HG03175 (cell line): ENCODE measurements at regions not wholly inside any gene's neighbourhood (a gene's known extent, or its start where the extent isn't known, plus 50 kb on each side); places are given as distances from the start of the nearest gene placed in this dataset.

Experiments used
- ATAC-seq: cut with Tn5 transposase; IDR thresholded peaks from one replicate; pipeline ENCODE4 v1.9.1; 2021; ENCODE audit warnings: mild to moderate bottlenecking, moderate library complexity; ENCODE audit not compliant: unreplicated experiment

DNA sequence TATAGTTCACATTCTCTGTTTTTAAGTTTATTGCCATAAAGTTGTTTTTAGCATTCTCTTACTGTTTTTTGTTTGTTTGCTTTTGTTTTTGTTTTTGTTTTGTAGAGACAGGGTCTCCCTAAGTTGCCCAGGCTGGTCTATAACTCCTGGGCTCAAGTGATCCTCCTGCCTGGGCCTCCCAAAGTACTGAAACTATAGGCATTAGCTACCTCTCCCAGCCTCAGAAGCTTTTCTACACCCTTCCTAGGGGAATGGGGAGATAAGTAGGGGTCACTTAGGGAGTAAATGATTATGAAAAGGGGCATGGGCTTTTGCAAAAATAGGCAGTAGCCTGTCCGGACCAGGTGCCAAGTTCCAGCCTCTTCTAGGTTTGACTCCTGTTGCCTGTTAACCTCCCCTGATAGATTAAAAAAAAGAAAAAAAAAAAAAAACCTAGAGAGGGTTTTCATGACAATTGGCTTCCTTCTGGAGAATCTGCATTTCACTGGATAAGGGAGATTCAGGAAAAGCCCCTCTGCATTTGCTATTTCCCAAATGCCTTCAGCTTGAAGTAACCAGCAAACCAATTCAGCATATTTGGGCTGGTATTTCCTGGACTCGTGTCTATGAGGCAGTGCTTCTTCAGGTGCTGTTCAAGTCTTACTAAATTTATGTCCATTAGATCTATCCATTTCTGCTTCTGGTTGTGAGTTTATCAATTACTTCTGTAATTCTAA is 216.8 kb downstream of the TM9SF2 start:
- no peak for ATAC-seq

DNA sequence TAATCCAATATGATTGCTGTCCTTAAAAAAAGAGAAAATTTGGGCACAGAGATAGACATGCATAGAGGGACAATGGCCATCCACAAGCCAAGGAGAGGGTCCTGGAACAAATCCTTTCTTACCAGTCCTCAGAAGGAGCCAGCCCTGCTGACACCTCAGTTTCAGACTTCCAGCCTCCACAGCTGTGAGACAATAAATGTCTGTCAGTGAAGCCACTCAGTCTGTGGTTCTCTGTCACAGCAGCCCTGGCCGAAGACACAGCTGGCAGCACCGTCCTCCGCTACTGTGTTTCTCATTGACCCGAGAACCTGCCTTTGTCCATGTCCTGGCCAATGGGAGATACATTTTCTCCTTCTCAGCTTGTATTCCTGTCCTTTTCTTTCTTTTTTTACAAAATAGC is 207.9 kb downstream of the TM9SF2 start:
- no peak for ATAC-seq

DNA sequence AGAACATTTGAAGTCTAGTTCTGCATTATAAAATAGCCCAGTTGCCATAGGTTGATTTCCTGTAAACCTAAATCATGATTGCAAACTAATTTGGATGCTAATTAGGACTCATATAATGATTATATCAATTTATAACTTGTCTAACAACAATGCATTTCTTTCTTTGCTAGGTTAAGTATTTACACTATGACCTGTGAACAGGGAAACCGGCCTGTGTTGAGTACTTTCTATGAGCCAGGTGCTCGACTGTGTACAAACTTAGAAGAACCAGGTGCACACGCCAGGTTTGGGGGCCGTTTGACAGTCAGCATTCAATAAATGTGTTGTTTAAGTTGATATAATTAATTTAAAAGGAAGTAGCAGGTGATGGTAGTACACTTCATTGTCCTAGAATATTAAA is 203.1 kb downstream of the TM9SF2 start:
- no peak for ATAC-seq

DNA sequence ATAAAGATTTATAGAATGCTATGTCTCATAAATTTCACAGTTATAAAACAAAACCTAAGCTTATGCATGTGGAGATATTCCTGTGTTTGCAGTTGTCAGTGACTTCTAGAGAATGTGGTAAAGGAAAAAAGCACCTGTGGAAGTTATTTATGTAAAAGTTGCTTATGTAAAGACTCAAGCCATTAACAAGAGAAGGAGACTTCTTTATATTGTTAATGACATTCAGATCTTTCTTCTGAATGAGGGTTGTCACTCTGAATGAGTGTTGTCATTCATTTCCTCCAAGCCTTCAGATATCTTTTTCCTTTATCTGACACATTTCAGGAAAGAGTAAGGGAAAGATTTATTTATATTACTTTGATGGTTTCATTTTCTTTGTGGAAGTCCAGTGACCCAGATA is 202.6 kb downstream of the TM9SF2 start:
- ATAC-seq = no peak

DNA sequence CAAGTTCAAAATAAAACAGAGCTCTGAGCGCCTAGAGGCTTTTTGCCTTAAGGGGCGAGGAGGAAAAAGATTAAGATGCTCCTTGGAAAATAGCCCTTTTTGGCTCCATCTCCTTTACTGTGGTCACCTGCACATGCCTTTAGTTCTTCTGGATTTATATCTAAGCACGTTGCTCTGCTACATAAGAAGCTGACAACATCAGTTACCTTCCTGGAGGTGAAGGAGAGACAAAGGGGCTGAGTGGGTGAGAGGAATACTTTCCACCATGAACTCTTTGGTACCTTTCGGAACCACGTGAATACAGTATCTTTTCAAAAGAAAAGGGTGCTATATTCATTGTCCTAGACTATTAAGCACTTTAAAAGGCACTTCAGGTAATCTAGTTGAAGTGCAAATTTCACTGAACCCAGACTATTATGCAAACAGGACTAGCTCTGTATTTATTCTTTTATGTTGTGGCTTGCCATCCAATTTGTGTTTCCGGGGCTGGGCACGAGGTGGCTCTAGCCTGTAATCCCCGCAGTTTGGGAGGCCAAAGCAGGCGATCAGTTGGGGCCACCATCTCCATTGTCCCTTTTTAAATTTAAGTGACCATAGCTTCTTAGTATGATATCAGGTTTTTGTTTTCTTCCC is 201.5 kb downstream of the TM9SF2 start:
- ATAC-seq = no peak

DNA sequence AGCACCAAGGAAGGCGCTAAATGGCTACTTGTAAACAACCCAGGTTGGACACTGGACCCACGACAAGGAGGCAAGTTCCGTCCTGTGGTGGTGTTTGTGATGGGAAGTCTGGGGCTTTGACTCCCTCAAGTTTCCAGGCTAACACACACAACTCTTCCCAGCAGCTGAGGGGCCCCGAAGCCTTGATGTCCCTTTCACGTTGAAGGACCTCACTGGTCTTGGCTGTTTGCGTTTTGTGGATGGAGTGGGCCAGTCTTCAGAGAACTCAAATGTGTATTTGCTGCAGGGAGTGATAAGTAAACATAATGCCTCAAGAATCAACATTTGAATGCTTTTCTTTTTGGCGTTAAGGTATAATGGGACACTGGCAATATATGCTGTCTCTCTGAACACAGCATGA is 199.2 kb downstream of the TM9SF2 start:
- no peak for ATAC-seq

DNA sequence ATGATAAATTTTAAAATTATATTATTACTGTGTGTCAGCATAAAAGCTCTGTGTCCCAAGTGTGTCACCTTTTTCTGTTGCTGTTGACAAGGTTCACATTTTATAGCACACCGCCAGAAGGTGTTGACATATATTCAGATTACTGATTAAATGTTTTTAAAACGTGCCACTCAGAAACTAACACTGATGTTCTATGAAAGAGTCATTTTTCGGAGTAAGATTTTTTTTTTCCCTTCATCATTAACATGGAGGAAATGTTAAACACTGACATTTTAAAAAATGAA is 197.5 kb downstream of the TM9SF2 start:
- no peak for ATAC-seq

DNA sequence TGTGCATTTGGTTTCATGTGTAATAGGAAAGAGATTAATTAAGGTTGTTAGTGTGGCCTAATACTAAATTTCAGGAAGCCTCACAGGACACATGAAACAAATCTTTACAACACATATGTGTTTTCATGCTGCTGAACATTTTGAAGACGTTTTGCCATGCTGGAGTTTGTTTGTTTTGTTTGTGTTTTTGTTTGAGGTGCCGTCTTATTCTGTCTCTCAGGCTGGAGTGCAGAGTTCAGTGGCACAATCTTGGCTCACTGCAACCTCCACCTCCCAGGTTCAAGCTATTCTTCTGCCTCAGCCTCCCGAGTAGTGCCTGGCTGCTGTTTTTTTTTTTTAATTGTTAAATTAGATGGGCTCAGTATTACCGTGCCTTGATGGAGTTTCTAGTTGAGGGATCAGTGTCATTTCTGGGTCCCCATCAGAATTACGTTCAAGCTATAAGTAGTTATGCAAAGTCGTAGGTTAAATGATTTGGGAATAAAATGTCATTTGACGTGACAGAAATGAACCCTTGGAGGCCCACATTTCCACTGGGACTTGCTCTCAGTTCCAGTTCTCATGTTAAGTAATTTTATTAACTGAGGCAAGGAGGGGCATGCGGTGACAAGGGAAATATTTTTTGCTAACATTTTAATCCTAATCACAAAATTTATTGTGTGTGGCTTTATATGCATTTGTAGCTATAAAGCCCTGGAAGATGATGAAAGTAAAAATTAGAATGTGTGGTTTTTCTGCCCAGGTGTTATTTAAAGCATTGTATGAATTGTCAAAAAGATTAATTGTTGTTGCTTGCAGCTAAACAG is 196.9 kb downstream of the TM9SF2 start:
- ATAC-seq = no peak

DNA sequence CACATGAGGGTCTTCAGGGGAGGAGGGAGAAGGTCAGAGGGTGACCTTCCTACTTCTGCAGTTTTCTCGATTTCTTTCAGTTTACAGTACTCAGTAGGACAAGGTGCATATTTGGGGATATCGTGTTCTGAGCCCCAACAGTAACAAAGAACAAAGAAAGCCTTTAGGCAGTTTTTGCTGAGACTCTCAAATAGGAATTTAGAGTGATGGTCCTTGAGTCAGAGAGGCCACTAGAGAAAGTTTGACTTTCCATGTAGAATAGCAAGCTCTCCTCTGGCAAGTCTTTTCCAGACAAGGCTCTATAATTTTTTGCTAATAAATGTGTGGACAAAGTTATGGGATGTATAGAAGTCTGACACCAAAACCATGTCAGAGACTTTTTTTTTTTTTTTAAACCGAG is 194.6 kb downstream of the TM9SF2 start:
- no peak for ATAC-seq

DNA sequence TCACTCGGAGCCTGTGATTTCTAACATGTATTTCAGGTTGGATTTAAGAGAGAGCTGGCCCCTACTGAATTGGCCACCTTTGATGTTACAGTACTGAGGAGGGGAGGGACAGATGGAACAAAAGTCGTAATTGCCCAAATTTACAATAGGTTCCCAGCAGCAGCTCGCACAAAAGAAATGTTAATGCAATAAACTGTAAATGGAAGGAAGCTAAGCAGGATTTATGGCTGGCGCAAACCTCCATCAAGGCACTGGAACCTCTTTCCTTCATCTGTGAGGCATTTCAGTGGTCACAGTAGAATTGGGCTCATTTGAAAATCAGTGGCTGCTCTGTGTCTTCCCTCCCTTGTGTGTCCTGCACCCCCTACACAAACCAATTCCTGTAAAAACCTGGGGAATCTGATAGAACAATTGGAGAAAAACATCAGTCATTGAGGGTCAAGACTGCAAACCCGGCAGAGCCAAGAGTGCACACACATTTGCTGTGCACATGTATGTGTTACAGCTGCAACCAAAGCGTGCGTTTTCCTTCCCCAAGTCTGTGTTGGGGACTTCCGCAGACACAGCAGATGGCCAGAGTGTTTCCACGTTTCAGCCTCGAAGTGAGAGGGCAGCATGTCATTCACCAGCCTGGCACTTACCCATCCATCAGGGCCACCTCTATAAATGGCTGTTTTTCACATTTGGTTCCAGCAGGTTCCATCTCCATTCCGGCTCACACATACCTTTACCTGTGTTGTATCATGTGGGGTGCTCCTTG is 192.8 kb downstream of the TM9SF2 start:
- no peak for ATAC-seq

DNA sequence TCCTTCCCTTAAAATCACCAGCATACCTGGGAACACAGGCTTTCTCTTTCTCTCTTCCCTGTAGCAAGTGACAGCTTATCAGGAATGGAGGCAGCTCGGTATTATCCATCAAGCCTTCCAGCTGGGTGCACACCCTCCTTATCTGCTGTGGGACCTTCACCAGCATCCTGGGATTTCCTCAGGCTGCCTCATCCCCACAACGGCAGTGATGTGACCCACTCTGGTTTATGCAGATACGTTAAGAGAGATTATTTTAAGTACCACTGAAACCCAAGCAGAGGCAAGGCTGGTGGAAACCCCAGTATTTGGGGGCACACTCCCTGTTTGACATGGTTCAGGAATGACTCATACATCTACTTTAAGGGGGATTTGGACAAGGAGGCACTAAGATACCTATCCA is 192.1 kb downstream of the TM9SF2 start:
- no peak for ATAC-seq

DNA sequence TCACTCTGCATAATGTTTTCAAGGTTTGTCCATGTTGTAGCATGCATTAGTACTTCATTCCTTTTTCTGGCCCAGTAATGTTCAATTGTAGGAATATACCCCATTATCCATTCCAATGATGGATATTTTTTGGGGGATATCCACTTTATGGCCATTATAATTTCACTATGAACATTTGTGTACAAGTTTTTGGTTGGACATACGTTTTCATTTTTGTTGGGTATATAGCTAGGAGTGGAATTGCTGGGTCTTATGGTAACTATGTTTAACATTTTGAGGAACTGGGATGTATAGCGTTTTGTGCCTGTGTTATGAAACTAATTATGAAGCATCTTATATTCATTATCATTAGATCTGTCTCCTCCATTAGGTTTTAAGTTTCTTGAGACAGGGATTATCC is 191.6 kb downstream of the TM9SF2 start:
- no peak for ATAC-seq

DNA sequence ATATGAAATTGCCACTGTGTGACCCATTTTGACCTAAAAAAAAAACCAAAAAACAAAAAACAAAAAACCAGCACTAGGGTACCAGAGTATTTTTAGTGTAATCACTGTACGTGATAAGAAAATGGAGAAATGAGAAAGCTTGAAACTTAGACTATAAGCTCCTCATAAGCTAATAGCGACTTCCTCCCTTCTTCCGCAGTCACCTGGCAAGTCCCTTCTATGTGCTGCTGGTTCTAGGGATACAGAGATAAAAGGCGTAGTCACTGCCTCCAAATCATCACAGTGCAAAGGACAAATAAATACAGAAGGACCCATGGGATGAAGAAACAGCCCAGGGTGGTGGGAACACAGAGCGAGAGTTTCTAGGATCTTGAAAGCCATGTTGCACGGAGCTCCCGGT is 190.3 kb downstream of the TM9SF2 start:
- ATAC-seq = no peak

DNA sequence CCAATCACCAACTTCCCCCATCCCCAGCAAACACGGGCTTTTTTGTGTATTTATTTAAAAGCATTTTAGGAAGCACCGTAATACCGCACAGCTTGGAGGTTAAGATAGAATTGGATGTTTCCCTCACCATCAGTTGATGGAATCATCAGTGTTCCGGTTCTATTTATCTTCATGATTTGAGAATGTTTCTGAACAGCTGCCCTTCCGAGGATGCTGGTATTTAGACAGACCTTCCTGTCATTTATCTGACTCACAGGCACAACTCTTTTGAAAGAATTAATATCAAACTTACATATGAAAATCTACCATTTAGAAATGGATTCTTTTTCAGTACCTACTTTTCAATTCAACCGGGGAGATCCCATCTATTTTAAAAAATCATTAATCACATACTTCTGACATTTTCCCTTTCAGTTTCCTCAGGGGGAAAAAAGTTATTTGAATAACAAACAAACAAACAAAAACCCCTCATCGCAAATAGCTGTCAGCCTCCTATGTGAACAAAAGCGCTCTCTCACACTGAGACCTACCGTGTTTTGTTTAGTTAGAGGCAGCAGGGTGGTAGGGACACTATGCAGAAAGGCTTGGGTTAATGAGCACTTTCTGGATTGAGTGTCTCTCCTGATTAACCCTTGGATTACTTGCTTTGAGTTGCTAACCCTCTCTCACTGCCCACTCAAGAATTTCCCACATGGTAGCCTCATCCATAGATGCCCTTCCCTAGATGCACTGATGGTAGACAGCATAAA is 189.3 kb downstream of the TM9SF2 start:
- ATAC-seq = no peak

DNA sequence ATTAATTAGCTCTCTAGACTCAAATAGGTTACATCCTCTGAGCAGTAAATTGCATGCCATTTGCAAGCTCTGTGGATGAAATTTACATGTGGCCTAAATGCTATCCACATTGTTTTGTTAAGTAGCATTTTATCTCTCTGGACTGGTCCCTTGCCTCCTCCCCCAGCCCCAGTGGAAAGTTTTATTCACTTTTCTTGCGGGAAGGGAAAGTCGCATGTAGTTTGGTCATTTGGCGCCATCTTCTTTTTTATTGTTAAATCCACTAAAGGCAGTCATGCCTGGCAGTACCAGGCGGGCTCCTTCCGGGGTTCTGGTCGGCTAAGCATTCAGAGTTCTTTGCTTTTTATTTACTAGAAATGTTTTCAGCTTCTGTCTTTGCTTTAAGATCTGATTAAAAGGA is 188.7 kb downstream of the TM9SF2 start:
- no peak for ATAC-seq

DNA sequence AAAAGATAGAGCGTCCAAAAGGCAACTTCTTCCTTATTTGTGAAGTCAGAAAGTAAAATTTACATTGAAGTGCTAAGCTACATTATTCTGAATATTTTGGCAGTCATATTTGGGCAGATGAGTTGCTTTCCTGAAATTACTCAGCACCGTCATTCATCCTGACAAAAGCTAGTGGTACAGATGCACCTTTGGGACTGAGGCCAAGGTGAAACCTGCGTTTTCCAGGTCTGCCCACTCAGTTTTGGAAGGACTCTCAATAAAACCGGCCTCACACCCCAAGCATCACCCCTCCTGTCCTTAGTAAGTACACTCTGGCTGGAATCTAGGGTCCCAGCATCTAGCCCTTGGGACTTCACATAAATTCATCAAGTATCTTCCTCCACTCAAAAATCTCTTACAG is 187.5 kb downstream of the TM9SF2 start:
- ATAC-seq = no peak

DNA sequence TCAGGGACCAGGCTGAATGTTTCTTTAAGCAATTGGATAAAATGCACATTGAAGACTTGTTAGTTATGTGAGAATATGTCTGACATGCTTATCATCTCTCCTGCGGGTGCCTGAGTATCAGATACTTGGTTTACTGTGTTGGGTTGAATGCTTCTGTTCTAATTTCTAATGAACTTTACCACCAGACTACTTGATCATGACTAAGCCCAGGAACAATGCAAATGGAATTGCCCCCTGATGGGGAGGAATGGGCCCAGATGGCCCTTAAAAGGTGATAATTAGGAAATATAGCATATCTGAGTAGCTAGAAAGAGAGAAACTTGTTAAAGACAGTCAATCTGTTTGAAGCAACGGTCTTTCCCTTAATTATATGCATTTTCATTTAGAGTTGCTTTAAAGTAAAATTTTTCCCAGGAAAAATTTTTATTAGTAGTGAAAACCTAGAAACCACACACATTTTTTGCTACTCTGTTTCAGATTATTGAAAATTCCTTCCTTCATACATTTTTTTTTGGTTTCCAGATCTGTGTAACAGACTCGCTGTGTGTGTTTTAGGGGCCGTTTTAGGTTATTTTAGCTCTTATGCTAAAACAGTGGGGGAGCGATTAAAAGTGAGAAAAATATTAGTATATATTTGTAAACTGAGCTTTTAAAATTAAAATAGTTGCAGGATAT is 186.6 kb downstream of the TM9SF2 start:
- no peak for ATAC-seq

DNA sequence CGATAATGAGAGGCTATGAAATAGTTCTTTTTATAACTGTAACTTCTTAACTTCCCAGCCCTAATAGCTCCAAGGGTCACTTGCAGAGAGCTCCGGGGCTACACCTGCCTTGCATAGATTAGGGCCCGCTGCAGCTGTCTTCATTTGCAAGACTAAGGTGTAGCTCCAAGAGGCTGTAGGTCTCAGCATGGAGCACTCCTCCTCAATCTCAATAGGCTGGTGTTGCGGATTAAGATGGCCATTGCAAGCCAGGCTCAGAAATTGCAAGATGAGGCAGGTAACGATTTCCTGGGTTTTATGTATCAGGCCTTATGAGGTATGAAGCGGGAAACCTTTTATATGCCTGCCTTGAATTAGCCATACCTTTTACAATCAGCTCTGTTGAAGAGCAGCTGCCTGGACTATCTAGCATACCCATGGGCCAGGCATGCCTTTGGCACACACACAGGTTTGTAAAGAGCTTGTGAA is 185.7 kb downstream of the TM9SF2 start:
- no peak for ATAC-seq

DNA sequence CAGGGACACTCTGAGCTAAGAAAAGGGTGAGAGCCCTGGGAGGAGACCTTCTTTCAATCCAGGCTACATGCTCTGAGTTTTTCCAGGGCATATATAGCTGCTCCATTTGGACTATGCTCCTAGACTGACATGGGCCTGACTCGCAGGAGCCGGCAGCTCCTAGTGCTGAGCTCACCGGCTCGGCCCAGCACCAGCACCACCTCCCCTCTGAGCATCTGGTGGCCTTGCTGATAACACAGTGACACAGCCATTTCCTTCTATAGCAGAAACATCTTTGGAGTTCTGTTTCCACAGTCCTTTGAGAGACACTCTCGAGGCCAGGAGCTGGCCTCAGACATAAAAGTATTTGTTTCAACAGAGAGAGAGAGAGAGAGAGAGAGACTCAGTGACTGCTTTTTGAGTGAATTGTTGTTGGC is 184.9 kb downstream of the TM9SF2 start:
- ATAC-seq = no peak

DNA sequence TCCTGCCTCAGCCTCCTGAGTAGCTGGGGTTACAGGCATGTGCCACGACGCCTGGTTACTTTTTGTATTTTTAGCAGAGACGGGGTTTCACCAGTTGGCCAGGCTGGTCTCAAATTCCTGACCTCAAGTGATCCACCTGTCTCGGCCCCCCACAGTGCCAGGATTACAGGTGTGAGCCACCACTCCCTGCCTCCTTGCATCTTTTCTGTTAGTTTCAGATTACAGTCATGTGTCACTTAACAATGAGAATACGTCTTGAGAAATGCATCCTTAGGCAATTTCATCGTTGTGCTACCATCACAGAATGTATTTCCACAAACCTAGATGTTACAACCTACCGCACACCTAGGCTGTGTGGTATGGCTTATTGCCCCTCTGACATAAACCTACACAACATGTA is 180.4 kb downstream of the TM9SF2 start:
- ATAC-seq = no peak
